Neural cell (in vitro differentiated cells): ENCODE measurements at regions not wholly inside any gene's neighbourhood (a gene's known extent, or its start where the extent isn't known, plus 50 kb on each side); places are given as distances from the start of the nearest gene placed in this dataset.

Source experiments
- H2AFZ ChIP-seq: fragments of 200-600, 300-800 bp; sonication (generic), shearing (Covaris generic); 2 replicates; pipeline ENCODE4 v1.6.0; 2014; ENCODE audit warnings: low read depth, mild to moderate bottlenecking, antibody characterized with exemption, low read length, moderate library complexity
- H3F3A ChIP-seq: fragments of 200-600 bp; shearing (Covaris generic); 2 replicates; pipeline ENCODE4 v1.6.1; 2016; ENCODE audit warnings: mild to moderate bottlenecking, moderate library complexity, mixed read lengths, antibody characterized with exemption, low read length; ENCODE audit not compliant: insufficient read depth, poor library complexity, severe bottlenecking
- H3K27ac ChIP-seq: fragments of 200-600, 300-800 bp; sonication (generic), shearing (Covaris generic); 2 replicates; pipeline ENCODE4 v1.5.1; 2014; ENCODE audit warnings: mild to moderate bottlenecking, low read length, moderate library complexity
- H3K27me3 ChIP-seq: fragments of 300-800, 200-600 bp; sonication (generic), shearing (Covaris generic); 2 replicates; pipeline ENCODE4 v1.6.0; 2014; ENCODE audit warnings: mild to moderate bottlenecking, low read depth, low read length, moderate library complexity; ENCODE audit not compliant: insufficient read depth
- H3K36me3 ChIP-seq: fragments of 300-800, 200-600 bp; sonication (generic), shearing (Covaris generic); 2 replicates; pipeline ENCODE4 v1.5.1; 2014; ENCODE audit warnings: mild to moderate bottlenecking, antibody characterized with exemption, low read length, moderate library complexity; ENCODE audit not compliant: insufficient read depth
- H3K4me2 ChIP-seq: fragments of 300-800, 200-600 bp; sonication (generic), shearing (Covaris generic); 2 replicates; pipeline ENCODE4 v1.6.0; 2014; ENCODE audit warnings: mild to moderate bottlenecking, low read length
- H3K4me3 ChIP-seq: fragments of 300-800, 200-600 bp; sonication (generic), shearing (Covaris generic); 2 replicates; pipeline ENCODE4 v1.5.1; 2014; ENCODE audit warnings: mild to moderate bottlenecking, low read length, moderate library complexity
- H3K79me2 ChIP-seq: fragments of 200-600 bp; shearing (Covaris generic); replicated peaks from 2 replicates; pipeline ENCODE4 v1.6.0; 2014; ENCODE audit warnings: mild to moderate bottlenecking, low read length, moderate library complexity; ENCODE audit not compliant: insufficient read depth
- H3K9ac ChIP-seq: fragments of 300-800, 200-600 bp; sonication (generic), shearing (Covaris generic); 2 replicates; pipeline ENCODE4 v1.6.1; 2016; ENCODE audit warnings: mild to moderate bottlenecking, low read length, mixed read lengths
- H3K9me2 ChIP-seq: fragments of 200-600 bp; shearing (Covaris generic); 2 replicates; pipeline ENCODE4 v1.6.1; 2016; ENCODE audit warnings: mild to moderate bottlenecking, low read length, mixed read lengths; ENCODE audit not compliant: insufficient read depth
- H3K9me3 ChIP-seq: fragments of 200-600, 300-800 bp; sonication (generic), shearing (Covaris generic); 2 replicates; pipeline ENCODE4 v1.6.1; 2016; ENCODE audit warnings: mild to moderate bottlenecking, mixed run types, low read length, moderate library complexity, mixed read lengths
- H4K20me1 ChIP-seq: fragments of 200-600 bp; shearing (Covaris generic); 2 replicates; pipeline ENCODE4 v1.6.1; 2016; ENCODE audit warnings: mild to moderate bottlenecking, mixed run types; ENCODE audit not compliant: insufficient read depth
- CTCF ChIP-seq: fragments of 450-650 bp; IDR thresholded peaks from 2 replicates; pipeline ENCODE4 v1.5.1; 2014; ENCODE audit warnings: antibody characterized with exemption, mild to moderate bottlenecking, moderate library complexity; ENCODE audit not compliant: poor library complexity, severe bottlenecking
- EP300 ChIP-seq: fragments of 450-650 bp; conservative IDR thresholded peaks from 2 replicates; pipeline ENCODE4 v1.6.1; 2014; ENCODE audit warnings: antibody characterized with exemption, mild to moderate bottlenecking, moderate library complexity; ENCODE audit not compliant: poor library complexity, severe bottlenecking
- EZH2 ChIP-seq: fragments of 200-600, 300-800 bp; shearing (Covaris generic), sonication (generic); IDR thresholded peaks from 2 replicates; pipeline ENCODE4 v1.6.1; 2014; ENCODE audit warnings: antibody characterized with exemption, low read length, borderline replicate concordance, mild to moderate bottlenecking; ENCODE audit not compliant: insufficient read depth, poor library complexity, severe bottlenecking
- MXI1 ChIP-seq: fragments of 450-650 bp; conservative IDR thresholded peaks from 2 replicates; pipeline ENCODE4 v1.6.1; 2014; ENCODE audit warnings: antibody characterized with exemption, mild to moderate bottlenecking; ENCODE audit not compliant: poor library complexity, severe bottlenecking
- POLR2AphosphoS5 ChIP-seq: IDR thresholded peaks from 2 replicates; pipeline ENCODE4 v1.6.1; 2012
- RAD21 ChIP-seq: fragments of 450-650 bp; conservative IDR thresholded peaks from 2 replicates; pipeline ENCODE4 v1.6.1; 2014; ENCODE audit warnings: antibody characterized with exemption, mild to moderate bottlenecking, moderate library complexity
- SMC3 ChIP-seq: fragments of 450-650 bp; conservative IDR thresholded peaks from 2 replicates; pipeline ENCODE4 v1.6.1; 2014; ENCODE audit warnings: antibody characterized with exemption, mild to moderate bottlenecking, moderate library complexity; ENCODE audit not compliant: poor library complexity
- TAF1 ChIP-seq: IDR thresholded peaks from 2 replicates; pipeline ENCODE4 v1.6.1; 2012; ENCODE audit warnings: low read depth
- TF ChIP-seq, protein P1 (sequence below): IDR thresholded peaks from 2 replicates; pipeline ENCODE4 v1.6.1; 2012; ENCODE audit warnings: borderline replicate concordance

DNA sequence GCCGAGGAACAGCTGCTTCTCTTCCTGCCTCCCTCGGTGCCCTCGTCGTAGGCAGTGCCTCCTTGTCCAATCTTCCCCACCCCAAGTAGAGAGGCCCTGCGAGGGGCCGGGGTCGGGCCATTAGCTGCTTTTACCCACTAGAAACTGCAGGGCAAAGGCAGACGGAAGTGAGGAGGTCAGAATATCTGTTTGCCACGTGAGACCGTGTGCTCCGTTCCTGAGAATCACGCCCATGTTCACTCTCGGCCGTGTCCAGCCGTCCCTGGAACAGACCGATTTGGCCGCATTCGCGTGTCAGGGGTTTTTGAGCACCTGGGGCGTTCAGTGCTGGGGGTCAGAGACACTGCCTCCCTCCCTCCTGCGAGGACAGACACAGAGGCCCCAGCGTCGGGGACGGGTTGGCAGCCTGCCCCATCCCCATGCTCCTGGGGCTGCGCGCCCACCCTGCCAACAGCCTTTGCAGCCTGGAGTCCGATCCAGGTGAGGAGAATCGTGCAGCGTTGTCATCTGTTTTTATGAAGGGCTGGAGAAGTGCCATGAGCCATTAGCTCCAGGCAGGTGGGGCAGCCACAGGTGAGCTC lies 982.2 kb downstream of the BRD1 start:
- no peaks in the 10 kb centered on the region for H3K9me2 ChIP-seq
- H3K27me3 ChIP-seq = no peaks in the 10 kb centered on the region
- no peak overlapping the region for H3K9ac ChIP-seq
- no peak overlapping the region for H3K4me2 ChIP-seq
- no peaks in the 10 kb centered on the region for H4K20me1 ChIP-seq
- no peak overlapping the region for H3K4me3 ChIP-seq
- no peak overlapping the region for H2AFZ ChIP-seq
- no peaks in the 10 kb centered on the region for H3K36me3 ChIP-seq
- H3K27ac ChIP-seq = no peak overlapping the region
- TF ChIP-seq MXI1 (no peak), CTCF (no peak), EZH2 (no peak), RAD21 (no peak), SMC3 (no peak)
- TF ChIP-seq, protein P1, sequence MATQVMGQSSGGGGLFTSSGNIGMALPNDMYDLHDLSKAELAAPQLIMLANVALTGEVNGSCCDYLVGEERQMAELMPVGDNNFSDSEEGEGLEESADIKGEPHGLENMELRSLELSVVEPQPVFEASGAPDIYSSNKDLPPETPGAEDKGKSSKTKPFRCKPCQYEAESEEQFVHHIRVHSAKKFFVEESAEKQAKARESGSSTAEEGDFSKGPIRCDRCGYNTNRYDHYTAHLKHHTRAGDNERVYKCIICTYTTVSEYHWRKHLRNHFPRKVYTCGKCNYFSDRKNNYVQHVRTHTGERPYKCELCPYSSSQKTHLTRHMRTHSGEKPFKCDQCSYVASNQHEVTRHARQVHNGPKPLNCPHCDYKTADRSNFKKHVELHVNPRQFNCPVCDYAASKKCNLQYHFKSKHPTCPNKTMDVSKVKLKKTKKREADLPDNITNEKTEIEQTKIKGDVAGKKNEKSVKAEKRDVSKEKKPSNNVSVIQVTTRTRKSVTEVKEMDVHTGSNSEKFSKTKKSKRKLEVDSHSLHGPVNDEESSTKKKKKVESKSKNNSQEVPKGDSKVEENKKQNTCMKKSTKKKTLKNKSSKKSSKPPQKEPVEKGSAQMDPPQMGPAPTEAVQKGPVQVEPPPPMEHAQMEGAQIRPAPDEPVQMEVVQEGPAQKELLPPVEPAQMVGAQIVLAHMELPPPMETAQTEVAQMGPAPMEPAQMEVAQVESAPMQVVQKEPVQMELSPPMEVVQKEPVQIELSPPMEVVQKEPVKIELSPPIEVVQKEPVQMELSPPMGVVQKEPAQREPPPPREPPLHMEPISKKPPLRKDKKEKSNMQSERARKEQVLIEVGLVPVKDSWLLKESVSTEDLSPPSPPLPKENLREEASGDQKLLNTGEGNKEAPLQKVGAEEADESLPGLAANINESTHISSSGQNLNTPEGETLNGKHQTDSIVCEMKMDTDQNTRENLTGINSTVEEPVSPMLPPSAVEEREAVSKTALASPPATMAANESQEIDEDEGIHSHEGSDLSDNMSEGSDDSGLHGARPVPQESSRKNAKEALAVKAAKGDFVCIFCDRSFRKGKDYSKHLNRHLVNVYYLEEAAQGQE = no peak
- H3K9me3 ChIP-seq = no peaks in the 10 kb centered on the region
- H3F3A ChIP-seq = no peaks in the 10 kb centered on the region
- H3K79me2 ChIP-seq = no peaks in the 10 kb centered on the region

DNA sequence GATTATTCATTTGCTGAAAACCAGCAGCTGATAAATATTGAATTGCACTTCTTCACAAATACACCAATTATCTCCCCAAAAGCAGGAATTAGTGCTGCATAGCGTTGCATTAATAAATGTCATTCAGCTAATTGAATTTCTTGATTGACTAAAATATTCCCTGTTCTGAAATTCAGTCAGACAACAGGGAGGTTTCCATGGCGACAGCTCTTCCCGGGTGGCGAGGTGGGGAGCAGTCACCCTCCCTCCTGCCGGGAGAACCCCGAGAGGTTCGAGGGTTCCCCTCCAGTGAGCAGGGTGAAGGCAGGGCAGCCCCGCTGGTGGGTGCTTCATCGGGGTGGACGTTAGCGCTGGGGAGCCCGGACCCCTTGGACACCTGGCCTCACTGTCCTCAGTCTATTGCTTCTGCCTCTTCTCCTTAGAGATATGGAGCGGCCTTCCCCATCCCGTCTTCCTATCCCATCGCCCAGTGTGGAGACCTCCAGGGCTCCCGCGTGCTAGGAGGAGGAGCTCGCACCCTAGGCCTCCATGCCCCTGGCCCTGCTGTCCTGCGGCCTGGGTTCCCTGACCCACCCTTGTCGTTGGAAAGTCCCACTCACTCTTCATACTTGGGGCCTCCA lies 983.5 kb downstream of the BRD1 start:
- no peak overlapping the region for H3K4me2 ChIP-seq
- TF ChIP-seq MXI1 (no peak), TAF1 (no peak), EZH2 (no peak), EP300 (no peak), SMC3 (no peak), POLR2AphosphoS5 (no peak), CTCF (no peak)
- TF ChIP-seq, protein P1 = no peak
- no peaks in the 10 kb centered on the region for H3K27me3 ChIP-seq
- H3K79me2 ChIP-seq = no peaks in the 10 kb centered on the region
- no peak overlapping the region for H2AFZ ChIP-seq
- H3K4me3 ChIP-seq = no peak overlapping the region
- no peaks in the 10 kb centered on the region for H3K9me2 ChIP-seq
- no peaks in the 10 kb centered on the region for H3K36me3 ChIP-seq
- H3K27ac ChIP-seq = no peak overlapping the region
- no peaks in the 10 kb centered on the region for H3K9me3 ChIP-seq
- no peak overlapping the region for H3K9ac ChIP-seq
- no peaks in the 10 kb centered on the region for H3F3A ChIP-seq
- no peaks in the 10 kb centered on the region for H4K20me1 ChIP-seq
